DMS153 (cell line): ENCODE measurements at regions not wholly inside any gene's neighbourhood (a gene's known extent, or its start where the extent isn't known, plus 50 kb on each side); places are given as distances from the start of the nearest gene placed in this dataset.
A peak's percentile ranks its signal among the peaks of the same experiment; 100 is the strongest.
"Not testable (repeated sequence)": the region's sequence is repeated elsewhere in the genome, so short reads cannot be mapped to it uniquely, and the experiment has no call there.

Experiments used
- DNase-seq: peaks from one replicate; lab custom pipeline; 2025; lab: John Stamatoyannopoulos, UW

DNA sequence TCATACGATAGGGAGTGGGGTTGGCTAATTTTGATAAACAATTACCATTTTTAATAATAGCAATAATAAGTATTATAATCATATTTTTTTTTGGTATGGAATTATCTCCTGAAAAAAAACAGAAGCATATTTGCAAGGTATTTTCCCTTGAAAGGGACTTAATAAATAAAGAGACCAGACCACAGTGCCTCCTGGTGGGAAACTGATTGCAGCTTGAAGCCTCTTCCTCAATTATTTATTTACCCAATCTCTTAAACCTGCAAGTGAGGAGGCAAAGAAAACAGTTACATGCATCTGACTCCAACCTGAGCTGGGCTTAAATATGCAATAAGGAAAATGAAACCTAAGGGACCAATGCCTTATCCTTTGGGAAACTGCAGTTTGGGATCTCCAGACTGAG, 388.1 kb upstream of the ACO1 start:
- DNase-seq = no peak

DNA sequence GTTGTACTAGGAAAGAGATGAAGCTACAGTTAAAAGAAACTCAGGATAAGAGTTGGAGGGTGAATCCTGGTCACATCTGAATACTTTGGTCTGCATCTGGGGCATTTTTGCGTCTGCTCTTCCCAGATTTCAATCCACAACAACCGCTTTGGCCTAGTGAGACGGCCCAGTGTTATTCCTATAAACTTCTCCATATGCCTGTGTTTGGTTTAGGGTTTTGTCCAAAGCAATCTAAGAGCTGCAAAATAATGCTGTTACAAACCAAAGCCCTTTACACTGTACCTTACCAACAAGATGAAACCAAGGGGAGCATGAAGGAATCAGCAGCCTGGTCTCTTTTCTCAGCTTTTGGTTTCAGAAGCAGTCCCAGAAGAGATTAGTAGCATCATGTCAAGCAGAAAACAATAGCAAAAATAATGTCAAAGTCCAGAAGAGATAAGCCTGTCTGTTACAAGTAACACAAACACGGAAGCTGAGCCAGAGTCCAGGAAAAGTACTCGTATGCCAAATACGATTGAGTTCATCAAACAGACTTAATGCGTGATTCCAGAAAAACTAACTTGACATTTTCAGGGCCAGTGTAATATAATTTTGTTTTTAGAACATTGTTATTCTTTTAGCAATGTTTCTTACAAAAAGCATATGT, 379.9 kb upstream of the ACO1 start:
- DNase-seq = no peak

DNA sequence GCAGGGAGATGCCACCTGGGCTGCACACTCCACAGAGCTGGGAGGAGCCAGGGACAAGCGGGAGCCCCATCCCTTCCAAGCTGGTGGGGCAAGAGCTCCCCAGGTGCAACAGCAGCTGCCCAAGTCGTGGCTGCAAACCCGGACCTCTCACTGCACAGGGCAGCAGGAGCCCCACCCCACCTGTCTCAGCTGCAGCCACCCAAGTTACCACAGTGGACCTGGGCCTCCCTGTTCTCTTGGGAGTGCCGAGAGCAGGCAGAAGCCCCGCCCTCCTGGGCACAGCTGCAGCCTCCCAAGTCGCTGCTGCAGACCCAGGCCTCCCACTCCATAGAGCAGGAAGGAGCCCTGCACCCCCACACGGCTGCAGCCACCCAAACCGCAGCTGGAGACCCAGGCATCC, 374.1 kb upstream of the ACO1 start:
- no peak for DNase-seq

DNA sequence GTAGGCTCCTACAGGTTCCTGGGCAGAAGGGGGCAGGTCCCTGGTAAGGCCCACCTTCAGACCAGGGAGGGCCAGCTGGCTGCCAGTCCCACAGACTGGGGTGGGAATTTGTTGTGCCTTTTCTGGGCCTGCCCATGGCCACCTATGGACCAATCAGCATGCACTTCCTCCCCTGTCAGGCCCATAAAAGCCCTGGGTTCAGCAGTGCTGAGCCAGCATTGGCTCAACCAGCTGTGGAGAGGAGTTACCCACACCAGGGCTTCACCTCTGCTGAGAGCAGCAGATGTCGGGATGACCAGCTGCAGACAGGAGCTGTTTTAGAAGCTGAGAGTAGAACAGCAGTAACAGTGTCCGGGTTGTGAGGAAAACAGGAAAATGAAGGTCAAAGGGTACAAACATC, 373.4 kb upstream of the ACO1 start:
- DNase-seq = no peak

DNA sequence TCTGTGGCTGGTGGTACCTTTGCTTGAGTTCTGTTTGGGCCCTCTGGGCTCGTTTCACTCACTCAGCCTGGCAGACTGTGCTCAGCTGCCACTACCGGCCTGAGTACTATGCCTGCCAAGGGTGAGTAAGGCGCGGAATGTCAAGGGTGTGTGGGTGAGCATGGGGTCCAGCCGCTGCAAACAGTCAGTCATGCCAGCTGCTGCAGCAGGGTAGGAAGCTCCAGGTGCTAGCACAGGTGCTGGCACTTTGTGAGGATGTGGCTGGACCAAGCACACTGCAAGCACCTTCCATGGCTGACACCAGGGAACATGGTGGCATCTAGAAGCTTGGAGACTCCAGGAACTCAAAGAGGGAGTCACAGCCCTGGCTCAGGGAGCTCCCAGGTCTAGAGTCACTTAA, 368.6 kb upstream of the ACO1 start:
- DNase-seq = no peak

DNA sequence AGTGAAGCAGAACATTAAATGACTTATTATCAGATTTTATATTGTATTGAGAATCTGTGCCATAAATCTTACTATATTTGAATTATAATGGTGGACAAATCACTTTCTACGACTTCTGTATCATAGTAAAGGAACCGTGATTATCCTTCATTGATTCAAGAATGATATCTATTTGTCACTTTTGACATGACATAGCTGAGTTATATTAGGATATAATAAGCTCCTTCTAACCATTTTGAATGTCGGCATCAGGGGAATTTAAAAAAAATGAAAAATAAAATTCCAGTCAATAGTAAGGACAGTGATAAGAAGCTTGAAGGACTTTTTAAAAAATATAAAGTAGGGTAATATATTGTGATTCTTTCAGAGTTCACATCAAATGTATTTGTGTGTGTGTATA, 338.9 kb upstream of the ACO1 start:
- DNase-seq = no peak

DNA sequence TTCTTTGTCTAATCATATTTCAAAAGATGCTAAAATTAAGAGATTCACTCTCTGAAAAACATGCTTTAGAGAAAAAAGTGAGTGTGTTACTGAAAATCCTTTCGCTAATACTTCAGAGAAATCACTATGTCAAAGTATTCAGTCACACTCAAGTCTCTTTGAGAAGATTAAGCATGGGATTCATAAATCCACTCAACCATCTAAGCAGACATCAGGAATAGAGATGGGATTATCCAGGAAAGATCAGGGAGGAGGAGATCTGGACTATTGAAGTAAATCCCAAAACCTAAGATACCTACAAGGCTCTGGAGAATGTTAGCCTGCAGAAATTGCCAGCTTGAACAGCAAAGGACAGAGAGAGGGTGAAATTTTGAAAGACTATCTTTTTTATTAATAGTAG, 317.2 kb upstream of the ACO1 start:
- DNase-seq = no peak

DNA sequence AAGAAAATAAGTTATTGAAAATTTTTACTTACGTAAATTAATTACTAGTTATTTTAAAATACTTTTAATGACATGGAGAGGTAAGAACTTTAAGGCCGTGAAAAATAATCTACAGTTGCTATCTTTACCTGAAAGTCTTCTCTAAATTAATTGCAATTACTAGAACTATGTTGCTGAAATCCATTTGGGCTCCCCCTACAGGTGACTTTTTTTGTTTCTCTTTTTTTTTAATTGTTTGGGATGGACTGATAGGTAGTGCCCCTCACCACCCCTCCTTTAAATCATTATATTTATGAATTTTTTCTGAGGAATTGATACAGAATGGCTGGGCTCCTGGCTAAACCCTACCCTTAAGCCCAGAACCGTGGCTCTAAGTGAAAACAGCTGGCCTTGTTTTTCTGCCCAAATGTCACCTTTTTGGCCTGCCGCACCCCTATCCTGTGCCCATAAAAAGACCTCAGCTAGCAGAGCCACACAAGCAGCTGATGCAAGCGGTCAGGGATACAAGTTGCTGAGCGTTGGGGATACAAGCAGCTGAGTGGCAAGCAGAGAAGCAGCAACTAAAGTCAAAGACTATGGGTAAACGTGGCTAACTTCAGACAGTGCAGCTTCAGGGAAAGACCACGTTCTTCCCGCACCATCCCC, 315.2 kb upstream of the ACO1 start:
- no peak for DNase-seq

DNA sequence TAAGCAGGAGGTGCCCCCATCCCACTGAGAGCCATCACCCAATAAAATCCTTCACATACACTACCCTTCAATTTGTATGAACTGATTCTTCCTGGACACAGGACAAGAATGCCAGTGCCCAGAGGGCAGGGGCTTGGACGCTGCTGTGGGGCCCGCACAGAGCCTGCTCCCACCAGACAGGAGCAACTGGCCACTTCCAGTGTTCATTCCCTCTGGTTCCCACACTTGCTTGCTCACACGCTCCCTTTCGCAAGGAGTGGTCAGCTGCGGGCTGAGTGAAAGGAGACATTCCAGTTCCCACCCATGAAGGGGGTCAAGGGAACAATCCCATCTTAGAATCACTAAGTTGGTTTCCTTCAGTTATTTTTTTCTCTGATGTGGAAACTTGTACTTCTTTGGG, 314.5 kb upstream of the ACO1 start:
- DNase-seq = no peak

DNA sequence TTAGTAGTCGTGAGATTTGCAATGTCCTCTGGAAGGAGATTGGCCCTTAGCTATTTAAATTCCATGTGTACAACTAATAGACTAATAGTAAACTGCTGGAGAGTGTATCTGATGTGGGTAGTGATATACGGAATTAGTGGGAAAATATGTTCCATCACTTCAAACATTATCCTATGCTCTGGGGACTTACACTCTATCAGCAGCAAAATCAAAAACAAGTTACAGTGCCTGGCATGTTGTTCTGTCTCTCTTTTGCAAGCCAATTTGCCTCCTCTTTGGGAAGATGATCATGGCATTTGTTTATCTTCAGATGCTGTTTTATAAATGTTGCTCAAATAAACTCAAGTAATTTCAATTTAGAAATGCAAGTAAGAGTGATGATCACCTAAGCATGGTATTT, 311.9 kb upstream of the ACO1 start:
- no peak for DNase-seq

DNA sequence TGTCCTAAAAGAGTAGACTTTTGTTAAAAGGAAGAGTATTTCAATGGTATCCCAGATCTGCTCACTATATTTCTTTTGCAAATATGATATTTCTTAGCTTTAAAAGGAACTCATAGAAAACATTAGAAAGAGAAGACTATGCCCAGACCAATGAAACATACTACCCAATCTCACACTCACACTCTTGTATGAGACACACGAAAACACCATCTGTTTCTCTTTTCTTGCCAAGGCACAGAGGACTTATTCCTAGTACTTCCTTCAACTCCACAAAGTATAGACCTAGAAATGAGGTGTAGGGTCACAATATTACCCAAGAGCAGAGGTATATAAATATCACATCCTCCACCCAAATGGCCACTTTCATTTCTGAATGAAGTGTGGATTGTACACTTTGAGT, 292.4 kb upstream of the ACO1 start:
- no peak for DNase-seq

DNA sequence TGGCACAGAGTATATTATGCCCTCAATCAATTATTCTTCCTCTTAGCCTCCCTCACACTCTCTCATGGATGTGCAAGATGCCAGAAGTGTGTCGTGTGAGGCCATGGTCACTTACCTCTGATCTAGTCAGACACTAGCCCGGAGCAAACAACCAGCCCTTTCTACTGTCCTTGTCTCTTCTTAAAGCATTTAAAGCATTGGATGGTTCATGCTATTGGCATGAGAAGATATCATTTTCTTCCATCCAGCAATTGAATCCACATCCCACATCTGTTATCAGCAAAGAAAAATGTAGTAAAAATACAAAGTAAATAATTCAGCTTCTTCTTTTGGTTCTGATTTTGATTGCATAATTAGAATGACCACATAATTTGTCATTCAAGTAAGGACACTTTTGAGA, 267.2 kb upstream of the ACO1 start:
- no peak for DNase-seq

DNA sequence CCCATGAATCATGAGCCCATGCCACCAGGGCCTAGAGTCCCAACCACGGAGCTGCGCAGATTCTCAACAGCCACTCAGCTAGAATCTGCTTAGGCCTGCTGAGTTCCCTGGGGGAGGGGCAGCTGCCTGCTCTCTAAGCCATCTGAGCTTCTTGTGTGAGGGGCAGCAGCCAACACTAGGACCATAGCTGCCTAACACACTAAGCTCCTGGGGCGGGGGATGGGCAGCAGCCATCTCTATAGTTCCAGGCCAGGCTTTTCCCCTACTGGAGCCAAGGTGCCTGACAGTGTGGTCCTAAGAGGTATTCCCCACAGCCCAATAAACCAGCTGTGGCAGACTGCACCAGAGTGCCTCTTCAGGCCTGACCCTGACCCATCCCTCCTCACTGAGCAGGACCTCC, 255.9 kb upstream of the ACO1 start:
- no peak for DNase-seq

DNA sequence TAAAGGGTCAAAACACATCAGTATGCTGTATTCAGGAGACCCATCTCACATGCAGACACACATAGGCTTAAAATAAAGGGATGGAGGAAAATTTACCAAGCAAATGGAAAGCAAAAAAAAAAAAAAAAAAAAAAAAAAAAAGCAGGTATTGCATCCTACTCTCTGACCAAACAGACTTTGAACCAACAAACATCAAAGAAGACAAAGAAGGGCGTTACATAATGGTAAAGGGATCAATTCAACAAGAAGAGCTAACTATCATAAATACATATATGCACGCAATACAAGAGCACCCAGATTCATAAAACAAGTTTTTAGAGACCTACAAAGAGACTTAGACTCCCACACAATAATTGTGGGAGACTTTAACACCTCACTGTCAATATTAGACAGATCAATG, 253.7 kb upstream of the ACO1 start:
- not testable (repeated sequence) for DNase-seq

DNA sequence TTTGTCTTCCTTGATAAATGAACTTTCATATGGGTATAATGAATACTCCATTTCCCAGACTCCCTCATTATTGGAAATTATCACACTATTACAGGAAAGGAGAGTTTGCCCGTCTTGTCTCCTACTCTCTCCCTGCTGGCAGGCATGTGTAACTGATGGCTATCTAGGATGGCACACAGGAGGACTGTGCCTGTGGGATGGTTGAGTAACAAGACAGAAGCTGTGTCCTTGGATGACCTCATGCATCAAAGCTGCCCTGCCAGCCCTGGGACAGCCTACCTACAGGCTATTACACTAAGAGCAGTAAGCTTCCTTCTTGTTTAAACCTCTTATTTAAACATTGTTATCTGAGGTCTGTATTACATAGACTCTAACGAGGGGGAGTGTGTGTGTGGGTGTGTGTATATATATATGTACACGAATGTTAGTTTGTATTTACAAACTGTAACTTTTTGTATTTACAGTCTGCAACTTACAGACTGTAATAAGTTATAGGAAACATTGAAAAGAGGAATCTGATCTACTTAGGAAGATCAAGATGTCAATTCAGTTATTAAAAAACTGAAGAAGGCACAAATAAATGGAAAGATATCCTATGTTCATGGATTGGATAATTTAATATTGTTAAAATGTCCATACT, 247.6 kb upstream of the ACO1 start:
- peak; percentile 17 for DNase-seq

DNA sequence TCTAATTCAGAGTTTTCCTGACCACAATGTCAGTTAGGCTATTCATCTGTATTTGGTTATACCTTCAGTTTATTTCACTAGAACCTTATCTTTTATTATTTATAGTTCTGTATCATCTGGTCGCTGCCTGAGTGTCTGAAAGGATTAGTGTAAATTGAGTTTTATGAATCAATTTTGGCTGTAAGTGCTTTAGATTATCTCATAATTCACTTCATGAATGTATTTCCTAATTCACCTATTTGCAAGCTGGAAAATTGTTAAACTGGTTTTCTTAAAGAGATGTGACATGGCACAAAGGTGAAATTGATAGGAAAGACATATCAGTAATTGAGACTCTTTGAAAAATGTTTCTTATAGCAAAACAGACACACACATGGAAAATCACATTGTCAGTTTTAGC, 242.4 kb upstream of the ACO1 start:
- DNase-seq = no peak

DNA sequence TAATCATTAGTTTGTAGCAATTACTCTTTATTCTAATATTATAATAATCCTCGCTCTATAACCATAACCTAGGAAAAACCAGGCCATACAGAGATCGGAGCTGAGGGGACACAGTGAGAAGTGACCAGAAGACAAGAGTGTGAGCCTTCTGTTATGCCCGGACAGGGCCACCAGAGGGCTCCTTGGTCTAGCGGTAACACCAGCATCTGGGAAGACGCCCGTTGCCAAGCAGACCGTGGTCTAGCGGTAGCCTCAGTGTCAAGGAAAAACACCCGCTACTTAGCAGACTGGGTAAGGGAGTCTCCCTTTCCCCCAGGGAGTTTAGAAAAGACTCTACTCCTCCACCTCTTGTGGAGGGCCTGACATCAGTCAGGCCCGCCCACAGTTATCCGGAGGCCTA, 235.9 kb upstream of the ACO1 start:
- not testable (repeated sequence) for DNase-seq

DNA sequence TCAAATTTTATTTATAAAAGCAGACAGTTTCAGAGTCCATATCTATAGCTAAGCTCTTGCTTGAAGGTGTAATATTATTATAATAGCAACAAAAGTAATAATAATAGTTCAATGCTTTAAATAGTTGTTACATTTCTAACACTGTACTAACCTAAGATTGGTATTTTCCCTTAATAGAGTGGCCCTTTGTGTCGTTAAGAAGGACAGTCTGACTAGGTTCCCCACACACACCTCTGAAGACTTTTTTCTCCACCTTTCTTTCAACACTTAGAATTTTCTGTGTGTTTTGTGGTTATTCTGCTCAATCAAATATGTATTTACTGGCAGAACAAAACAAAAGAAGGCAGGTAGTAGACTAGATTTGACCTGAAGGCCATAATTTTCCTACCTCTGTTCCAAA, 223.2 kb upstream of the ACO1 start:
- no peak for DNase-seq

DNA sequence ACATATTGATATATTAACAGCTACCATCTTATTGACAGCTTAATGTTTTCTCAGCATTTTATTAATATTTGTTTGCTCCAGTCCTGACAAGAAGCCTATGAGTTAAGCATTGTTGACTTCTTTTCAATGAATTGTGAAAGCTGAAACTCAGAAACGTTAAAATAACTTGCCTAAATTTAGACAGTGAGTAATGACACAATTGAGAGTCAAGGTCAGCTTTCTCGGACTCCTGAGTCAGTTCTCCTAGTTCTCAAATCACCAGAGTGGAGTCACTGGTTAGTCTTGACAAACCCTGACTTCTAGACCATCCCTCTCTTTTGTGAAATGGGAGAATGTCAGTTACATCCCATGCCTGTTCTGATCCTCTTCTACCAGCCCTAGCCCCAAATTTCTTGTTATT, 222.7 kb upstream of the ACO1 start:
- DNase-seq = no peak

DNA sequence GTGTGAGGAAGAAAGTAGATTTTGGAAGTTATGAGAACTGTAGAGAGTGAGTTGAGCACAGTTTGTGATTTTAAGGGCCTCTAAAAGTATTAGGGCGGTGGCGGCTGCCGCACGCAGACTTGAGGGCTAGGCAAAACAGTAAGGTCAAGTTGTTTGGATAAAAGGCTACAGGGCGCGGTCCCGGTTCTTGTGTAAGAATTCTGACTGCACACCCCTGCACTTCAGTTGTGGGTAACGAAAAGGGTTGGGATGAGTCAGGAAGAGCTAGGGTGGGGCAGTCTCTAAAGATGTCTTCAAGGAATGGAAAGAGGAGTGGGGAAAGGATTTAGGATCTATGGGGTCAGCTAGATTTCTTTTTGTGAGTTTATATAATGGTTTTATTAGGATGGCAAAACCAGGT, 218.1 kb upstream of the ACO1 start:
- not testable (repeated sequence) for DNase-seq

DNA sequence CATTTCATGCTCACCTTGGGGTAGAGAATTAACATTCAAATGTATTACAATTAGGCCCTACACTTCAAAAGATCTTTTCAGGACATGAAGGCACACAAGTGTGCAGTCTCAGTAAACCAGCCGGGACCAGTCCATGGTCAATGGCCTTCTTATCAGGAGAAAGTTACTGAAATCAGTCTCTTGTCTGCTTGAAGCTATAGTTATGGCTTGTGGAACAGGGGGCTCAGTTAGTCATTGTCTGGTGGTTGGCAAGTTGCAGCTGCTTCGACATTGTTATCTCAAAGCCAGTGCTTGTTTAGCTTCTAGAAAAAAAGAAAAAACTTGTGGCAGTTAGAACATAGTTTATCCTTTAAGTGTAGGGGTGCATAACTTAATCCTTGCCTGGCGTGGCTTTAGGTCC, 213.1 kb upstream of the ACO1 start:
- DNase-seq = no peak

DNA sequence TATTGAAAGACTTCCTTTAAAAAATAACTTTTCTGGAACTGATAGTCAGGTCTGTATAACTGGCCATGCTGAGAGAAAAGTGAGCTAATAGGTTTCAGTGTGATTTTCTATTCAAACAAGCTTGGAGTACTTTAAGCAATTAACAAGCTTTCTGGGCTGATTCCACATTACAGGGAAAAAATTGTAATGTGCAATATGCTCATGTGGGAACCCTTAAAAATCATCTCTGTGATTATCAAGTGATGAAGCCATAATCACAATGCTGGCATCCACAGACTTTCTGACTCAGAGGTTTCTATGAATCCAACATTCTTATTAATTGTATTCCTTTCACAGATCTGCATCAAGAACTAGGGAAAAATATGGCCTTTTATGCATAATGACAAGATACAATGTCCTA, 212.2 kb upstream of the ACO1 start:
- no peak for DNase-seq

DNA sequence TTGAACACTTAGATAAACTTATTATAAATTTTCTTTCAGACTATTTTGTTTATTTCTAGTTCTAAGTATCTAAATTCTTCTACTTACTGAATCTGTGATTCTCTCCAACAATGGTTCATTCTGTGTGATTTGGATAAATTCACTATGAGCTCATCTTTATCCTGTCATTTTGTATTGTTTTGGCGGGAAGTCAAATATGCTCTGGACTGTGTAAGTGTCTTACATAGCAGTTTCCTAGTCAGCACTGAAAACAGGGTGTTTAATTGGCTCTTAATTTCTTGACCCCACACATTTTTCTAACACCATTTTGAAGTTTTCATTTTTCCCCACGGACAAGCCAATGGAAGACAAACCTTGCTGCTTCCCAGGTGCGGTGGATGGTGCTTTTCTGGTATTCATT, 207.0 kb upstream of the ACO1 start:
- DNase-seq = no peak

DNA sequence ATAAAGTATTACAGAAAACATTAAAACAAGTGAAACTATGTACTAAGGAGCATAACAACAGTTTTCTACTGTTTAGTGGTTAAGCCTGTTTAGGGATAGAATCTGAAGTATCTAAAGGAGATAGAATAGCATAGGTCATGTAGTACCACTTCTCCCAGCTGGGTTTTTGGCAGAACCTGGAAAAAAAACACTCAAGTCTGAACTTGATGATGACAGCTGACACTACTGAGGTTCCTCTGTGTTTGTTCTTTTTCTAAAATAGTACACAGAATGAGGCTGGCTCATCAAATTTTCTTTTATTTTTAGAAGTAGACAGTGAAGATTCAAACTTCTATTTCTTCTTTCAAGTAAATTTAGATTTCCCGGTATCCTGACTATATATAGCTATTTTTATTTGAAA, 203.8 kb upstream of the ACO1 start:
- no peak for DNase-seq
